Rectal smooth muscle tissue (tissue), 1 donor: ENCODE measurements at regions not wholly inside any gene's neighbourhood (a gene's known extent, or its start where the extent isn't known, plus 50 kb on each side); places are given as distances from the start of the nearest gene placed in this dataset.

ENCODE experiments used
- H3K27ac ChIP-seq: one replicate; pipeline ENCODE4 v1.7.0; 2013; ENCODE audit warnings: low read depth, low read length, inconsistent platforms
- H3K27me3 ChIP-seq: one replicate; pipeline ENCODE4 v1.7.0; 2013; ENCODE audit warnings: low read length; ENCODE audit not compliant: control insufficient read depth, insufficient read depth
- H3K36me3 ChIP-seq: one replicate; pipeline ENCODE4 v1.7.0; 2013; ENCODE audit warnings: low read length; ENCODE audit not compliant: control insufficient read depth, insufficient read depth
- H3K4me1 ChIP-seq: one replicate; pipeline ENCODE4 v1.7.0; 2013; ENCODE audit warnings: low read length; ENCODE audit not compliant: control insufficient read depth, insufficient read depth
- H3K4me3 ChIP-seq: one replicate; pipeline ENCODE4 v1.7.0; 2013; ENCODE audit warnings: low read length
- H3K9ac ChIP-seq: one replicate; pipeline ENCODE4 v1.7.0; 2013; ENCODE audit warnings: low read length

DNA sequence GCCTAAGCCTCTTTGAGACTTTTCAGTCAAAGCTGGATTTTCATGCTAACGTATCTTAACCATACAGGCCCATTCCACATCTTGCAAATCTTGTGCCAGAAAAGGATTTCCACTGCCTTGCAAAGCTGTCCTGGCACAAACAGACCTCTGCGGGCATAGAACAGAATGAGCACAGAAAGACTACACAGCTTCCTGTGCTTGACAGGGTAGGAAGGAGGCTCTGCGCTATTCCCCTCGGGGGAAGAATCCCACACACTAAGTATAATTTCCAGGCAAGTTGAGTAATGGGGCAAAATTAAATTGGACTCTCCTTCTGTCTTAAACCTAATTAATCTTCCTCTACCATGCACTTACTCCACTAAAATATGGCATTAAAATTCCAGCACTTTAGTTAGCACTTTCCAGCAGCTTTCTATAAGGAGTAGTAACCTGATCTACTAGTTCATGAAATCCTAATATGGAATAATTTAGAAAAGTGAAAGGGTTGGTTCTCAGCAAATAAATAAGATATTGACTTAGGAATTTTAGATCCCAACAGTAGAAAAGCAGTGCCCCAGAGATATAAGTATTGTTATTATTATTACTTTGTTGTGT is 532.1 kb upstream of the JAG1 start:
- H3K27ac ChIP-seq = no peak overlapping the region
- no peak overlapping the region for H3K4me3 ChIP-seq

DNA sequence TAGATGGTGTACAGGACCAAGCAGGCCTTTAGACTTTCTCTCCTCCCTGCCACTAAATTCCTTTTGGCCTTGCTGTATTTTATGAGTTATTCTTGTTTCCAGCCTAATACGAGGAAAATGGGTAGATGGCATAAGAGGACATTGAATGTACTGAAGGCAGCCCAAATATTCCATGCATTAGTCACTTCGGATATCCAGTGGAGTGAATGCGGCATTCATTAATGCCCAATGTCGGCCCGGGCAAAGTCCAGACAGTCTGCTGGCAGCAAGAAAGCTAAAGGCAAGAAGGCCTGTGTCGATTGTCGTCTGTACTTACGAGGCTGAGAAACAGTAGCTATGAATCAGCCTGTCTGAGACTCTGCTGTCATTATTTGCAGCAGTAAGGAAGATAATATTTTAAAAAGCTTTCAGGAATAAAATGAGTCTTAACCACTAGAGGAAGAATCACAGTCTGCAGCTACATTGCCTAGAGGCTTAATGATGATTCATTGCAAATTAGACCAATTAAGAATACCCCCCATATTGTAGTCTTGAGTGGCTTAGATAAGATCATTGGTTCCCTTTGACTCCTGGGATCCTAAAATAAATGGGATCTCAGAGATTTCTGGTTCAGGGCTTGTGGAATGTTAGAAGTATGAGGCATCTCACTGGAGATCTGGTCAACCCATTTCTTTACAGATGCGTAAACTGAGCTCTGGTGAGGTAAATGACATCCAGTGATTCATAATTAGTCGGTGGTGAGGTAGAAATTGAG is 534.1 kb upstream of the JAG1 start:
- H3K27me3 ChIP-seq = no peaks in the 10 kb centered on the region
- no peak overlapping the region for H3K4me3 ChIP-seq
- no peak overlapping the region for H3K9ac ChIP-seq
- no peak overlapping the region for H3K27ac ChIP-seq
- H3K36me3 ChIP-seq = no peaks in the 10 kb centered on the region
- no peaks in the 10 kb centered on the region for H3K4me1 ChIP-seq

More for the DNA sequence above, 532.1 kb upstream of the JAG1 start:
- H3K27me3 ChIP-seq = no peaks in the 10 kb centered on the region
- no peaks in the 10 kb centered on the region for H3K4me1 ChIP-seq
- no peak overlapping the region for H3K9ac ChIP-seq
- H3K36me3 ChIP-seq = no peaks in the 10 kb centered on the region

DNA sequence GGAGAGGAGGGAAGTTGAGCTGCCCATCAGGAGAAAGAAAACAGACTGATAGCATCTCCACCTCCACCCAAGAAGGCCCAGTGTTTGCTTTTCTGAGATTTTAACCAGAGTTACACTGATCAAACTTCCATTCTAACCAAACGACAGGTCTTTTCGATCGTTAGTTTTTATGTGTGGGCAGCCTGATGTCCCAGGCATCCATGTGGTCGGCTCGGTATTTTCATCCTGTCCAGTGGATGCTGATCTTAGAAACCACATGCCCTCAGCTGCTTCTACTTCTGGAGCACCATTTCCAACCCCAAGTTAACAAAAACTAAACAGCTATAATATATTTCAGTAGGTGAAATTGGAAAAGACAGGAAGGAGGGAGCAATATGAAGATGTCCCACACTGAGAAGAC is 536.8 kb upstream of the JAG1 start:
- Histone ChIP-seq H3K4me1 (no peaks in the 10 kb centered on the region), H3K9ac (no peak overlapping the region), H3K36me3 (no peaks in the 10 kb centered on the region), H3K27ac (no peak overlapping the region), H3K27me3 (no peaks in the 10 kb centered on the region), H3K4me3 (no peak overlapping the region)

DNA sequence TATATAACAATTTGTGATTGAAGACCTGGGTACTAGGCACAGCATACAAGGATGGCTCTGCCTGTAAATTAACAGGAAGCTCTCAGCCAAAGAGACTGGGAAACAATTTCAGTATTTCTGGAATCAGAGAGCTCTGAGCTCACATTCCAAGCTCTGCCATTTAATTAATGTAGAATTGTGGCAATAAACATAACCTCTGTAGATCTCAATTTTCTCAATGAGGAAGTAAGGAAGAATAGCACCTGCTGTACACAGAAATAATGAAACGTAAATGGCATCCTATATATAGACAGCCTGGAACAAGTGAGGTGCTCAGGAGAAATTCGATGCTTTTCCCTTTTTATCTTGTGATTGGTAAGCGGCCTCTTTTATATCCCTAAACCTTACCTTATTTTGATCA is 538.5 kb upstream of the JAG1 start:
- H3K4me3 ChIP-seq = no peak overlapping the region
- H3K9ac ChIP-seq = no peak overlapping the region
- H3K27me3 ChIP-seq = no peaks in the 10 kb centered on the region
- H3K27ac ChIP-seq = no peak overlapping the region
- H3K4me1 ChIP-seq = peaks cover 4% of the 10 kb centered on the region
- H3K36me3 ChIP-seq = no peaks in the 10 kb centered on the region

DNA sequence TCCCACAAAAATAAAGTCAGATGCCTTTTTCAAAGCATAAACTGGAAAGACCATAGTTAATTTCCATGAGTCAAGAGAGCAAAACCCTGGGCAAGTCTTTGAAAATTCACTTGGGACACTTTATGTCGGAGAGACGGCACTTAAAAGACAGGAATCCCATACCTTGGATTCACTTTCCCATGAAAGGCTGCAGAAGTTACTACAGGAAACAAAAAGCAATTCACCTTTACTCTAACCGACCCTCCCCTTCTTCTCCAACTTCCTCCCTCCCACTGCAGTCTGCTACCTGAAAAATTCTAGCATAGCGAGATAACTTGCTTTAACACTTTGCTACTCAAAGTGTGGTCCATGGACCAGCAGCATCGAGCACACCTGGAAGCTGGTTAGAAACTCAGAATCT is 539.1 kb upstream of the JAG1 start:
- no peak overlapping the region for H3K27ac ChIP-seq
- H3K36me3 ChIP-seq = no peaks in the 10 kb centered on the region
- H3K4me1 ChIP-seq = peaks cover 4% of the 10 kb centered on the region
- H3K27me3 ChIP-seq = no peaks in the 10 kb centered on the region
- H3K4me3 ChIP-seq = no peak overlapping the region
- no peak overlapping the region for H3K9ac ChIP-seq

DNA sequence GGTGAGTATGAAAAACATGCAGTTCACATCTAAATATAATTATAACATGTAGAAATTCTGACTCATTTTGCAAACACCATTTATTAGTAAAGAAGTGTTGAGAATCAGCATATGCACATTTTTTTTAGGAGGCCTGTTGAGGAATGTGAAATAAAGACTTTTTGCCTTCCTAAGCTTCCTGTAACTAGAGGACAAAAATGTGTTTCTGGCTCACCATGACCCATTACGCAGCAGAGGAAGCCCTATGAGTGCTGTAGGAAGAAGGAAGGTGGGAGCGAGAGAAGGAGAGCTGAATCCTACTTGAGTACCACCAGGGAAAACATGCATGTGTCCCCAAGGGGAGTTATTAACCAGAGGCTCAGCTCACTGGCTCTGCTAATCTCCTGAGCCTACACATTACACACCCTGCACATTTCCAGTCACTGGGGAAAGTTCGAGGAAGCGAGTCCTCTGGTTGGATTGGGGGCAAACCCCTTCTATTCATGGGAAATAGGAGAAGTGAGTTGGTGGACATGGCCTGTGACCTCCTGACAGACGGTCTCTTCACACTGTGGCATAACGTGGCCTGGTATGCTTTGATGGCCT is 540.5 kb upstream of the JAG1 start:
- Histone ChIP-seq H3K27me3 (no peaks in the 10 kb centered on the region), H3K9ac (no peak overlapping the region), H3K4me1 (peaks cover 4% of the 10 kb centered on the region), H3K36me3 (no peaks in the 10 kb centered on the region), H3K27ac (no peak overlapping the region), H3K4me3 (no peak overlapping the region)

DNA sequence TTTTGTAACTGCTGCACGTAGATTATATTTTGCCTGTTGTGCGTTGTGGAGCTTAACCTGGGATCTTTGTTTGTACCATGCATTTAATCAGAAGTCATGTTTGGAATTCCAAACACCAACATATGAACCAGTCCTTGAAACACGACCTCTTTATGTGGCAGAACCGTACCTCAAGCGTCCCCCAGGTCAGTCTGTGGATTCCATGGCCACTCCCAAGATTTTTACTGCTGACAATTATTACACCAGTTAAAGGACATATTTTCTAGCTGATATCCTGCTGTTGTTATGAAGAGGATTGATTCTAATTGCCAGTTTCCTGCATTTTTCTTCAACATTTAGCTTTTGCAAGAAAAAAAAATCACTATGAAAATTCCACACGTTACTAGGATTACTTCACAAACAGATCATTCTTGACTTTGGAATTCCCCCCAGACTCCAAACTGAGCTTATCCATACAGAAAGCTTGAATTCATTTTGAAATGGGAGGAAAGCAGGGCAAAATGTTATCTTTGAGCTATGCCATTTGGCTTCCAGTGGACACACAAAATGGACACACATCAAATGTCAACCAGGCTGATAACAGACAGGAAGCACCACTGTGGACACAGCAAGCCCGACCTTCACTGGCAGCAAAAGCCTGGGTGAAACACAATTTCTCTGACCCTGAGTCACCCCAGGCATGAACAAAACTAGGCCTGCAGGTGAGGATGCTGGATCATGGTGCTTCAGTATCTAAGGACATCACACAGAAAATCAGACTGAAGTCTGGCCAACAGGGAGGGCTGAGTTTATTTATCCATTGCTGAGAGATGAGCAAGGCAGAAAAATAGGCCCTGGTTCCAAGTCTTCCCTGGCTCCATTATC is 542.9 kb upstream of the JAG1 start:
- Histone ChIP-seq H3K4me1 (peaks cover 4% of the 10 kb centered on the region), H3K36me3 (no peaks in the 10 kb centered on the region), H3K9ac (no peak overlapping the region), H3K27me3 (no peaks in the 10 kb centered on the region), H3K27ac (no peak overlapping the region), H3K4me3 (no peak overlapping the region)

DNA sequence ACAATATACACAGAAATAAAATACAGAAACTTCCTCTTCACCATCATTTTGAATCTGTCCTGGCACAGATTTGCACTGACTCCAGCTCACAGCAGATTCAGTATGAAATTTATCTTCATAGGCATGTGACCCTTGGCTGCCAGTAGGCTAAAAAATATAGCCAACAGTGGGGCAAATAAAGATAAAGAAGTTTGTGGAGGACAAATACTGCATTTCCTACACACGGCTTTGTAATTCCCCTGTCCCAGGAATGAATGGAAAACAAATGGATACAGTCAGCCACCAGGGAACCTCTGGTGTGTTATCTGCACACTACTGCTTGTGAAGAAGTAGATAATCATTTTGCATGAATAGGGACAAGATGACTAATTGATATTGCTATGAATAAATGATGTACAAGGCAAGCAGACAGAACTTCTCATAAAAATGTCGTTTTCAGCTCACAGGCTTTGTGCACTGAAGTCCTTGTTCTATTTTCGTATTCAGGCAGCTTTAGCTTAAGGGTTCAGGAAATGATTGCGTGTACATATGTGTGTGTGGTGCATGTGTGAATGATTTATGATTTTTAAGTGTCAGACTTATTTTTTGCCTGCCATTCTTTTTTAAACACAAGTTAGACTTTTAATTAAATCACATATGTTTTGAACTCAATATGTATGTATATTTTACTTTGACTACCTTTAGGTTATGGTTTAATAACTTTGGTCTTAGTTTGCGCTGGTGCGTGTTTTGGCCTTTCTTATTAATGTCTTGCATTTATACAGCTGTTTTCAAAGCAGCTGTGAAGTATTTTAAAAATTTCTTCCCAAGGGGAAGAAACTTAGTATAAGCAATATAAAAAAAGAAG is 543.8 kb upstream of the JAG1 start:
- Histone ChIP-seq H3K4me1 (peaks cover 4% of the 10 kb centered on the region), H3K36me3 (no peaks in the 10 kb centered on the region), H3K27ac (no peak overlapping the region), H3K27me3 (no peaks in the 10 kb centered on the region), H3K9ac (no peak overlapping the region), H3K4me3 (no peak overlapping the region)

DNA sequence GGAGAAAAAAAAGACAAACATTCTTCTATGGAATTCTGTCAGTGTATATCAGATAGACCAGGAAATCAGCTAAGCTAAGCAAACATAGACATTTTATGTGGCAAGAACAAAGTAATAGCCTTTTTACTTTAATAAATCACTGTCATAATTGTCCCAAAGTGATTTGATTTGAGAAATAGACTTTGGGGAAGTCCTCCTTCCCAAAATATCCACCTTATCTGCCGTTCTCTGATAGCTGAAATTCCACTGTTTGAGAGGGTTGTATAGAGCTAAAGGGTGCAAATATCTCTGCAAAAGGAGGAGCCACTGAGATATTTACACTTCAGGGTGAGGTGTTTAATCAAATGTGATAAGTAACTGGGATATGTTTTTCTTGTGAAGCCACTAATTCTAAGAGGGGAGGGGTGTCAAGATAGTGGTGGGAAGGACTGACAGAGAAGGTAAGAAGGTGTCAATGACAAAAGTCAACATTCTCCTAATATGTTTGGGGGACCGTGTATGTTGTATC is 544.4 kb upstream of the JAG1 start:
- Histone ChIP-seq H3K27ac (no peak overlapping the region), H3K36me3 (no peaks in the 10 kb centered on the region), H3K4me1 (peaks cover 4% of the 10 kb centered on the region), H3K27me3 (no peaks in the 10 kb centered on the region), H3K9ac (no peak overlapping the region), H3K4me3 (no peak overlapping the region)

DNA sequence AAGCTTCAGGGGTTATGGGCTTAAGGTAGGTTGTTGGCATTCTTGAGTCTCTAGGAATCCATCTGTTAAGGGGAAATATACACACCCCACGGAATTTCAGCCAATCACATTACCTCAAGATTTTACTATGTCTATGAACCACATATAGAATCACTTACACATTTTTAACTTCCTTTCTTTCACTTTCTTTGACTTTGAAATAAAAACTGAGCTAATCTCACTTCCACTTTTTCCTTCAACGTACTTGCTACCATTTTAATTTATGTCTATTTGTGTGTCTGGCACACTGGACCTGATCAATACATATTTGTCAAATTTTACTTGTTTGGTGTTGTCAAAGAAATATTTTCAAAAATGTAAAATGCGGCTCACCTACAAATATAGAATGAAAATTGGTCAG is 545.4 kb upstream of the JAG1 start:
- H3K36me3 ChIP-seq = no peaks in the 10 kb centered on the region
- peaks cover 4% of the 10 kb centered on the region for H3K4me1 ChIP-seq
- no peak overlapping the region for H3K27ac ChIP-seq
- no peak overlapping the region for H3K4me3 ChIP-seq
- no peaks in the 10 kb centered on the region for H3K27me3 ChIP-seq
- no peak overlapping the region for H3K9ac ChIP-seq

DNA sequence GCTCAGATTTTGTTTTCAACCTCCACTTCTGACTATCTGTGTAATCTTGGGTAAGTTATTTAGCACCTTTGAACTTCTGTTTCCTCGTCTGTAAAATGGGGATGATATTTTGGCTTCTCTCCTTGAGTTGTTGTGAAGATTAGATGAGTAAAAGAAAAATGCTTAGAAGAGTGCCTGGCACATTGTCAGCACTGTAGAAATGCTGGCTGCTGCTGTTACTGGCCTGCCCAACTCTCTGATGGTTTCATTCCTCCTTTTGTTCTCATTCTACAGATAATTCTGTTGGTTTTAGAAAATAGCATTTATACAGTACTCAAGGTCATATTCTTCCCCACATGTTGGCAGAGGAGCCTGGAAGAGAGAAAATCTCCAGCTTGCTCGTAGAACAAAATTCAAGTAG is 547.2 kb upstream of the JAG1 start:
- H3K9ac ChIP-seq = no peak overlapping the region
- no peak overlapping the region for H3K27ac ChIP-seq
- no peak overlapping the region for H3K4me3 ChIP-seq
- peaks cover 4% of the 10 kb centered on the region for H3K4me1 ChIP-seq
- no peaks in the 10 kb centered on the region for H3K36me3 ChIP-seq
- no peaks in the 10 kb centered on the region for H3K27me3 ChIP-seq
